ENCODE measurements at regions not wholly inside any gene's neighbourhood (a gene's known extent, or its start where the extent isn't known, plus 50 kb on each side); places are given as distances from the start of the nearest gene placed in this dataset.

- no peak for DNase-seq
- no peaks in the 10 kb centered on the region for H3K36me3 ChIP-seq (ENCODE audit: control insufficient read depth in 1 of 2, insufficient read depth in 2 of 2, low read length in 2 of 2)
- H3K4me3 ChIP-seq (ENCODE audit: low read depth, low read length): no peak overlapping the region
- H2AK5ac ChIP-seq (ENCODE audit: low read length): no peak overlapping the region
- no peaks in the 10 kb centered on the region for H3K79me1 ChIP-seq (ENCODE audit: low read length)
- H2AFZ ChIP-seq (ENCODE audit: insufficient read depth, low read length, poor library complexity): no peak overlapping the region
- H3K4me2 ChIP-seq (ENCODE audit: low read length): no peak overlapping the region
- no peak overlapping the region for H4K91ac ChIP-seq (ENCODE audit: low read depth, low read length)
- no peaks in the 10 kb centered on the region for H3K9me3 ChIP-seq (ENCODE audit: insufficient read depth, low read depth, low read length)
- WGBS (ENCODE audit: extremely low coverage, insufficient coverage, insufficient read length): no CpG with 5 or more reads among the region's 3 CpGs
- H3K4me1 ChIP-seq (ENCODE audit: control insufficient read depth in 1 of 2, insufficient read depth in 2 of 2, low read length in 2 of 2): no peaks in the 10 kb centered on the region
- no peak overlapping the region for H3K18ac ChIP-seq (ENCODE audit: low read length)
- H3K27me3 ChIP-seq (ENCODE audit: insufficient read depth, low read length): no peaks in the 10 kb centered on the region
- H3K4ac ChIP-seq (ENCODE audit: low read depth, low read length): no peak overlapping the region
- no peak overlapping the region for H4K12ac ChIP-seq (ENCODE audit: low read depth, low read length)
- no peak overlapping the region for H3K27ac ChIP-seq (ENCODE audit: low read depth, low read length)
- no peaks in the 10 kb centered on the region for H3K79me2 ChIP-seq (ENCODE audit: control insufficient read depth, insufficient read depth, low read length, poor library complexity)
- H3K9ac ChIP-seq (ENCODE audit: low read length): no peak overlapping the region
- no peak overlapping the region for H2BK120ac ChIP-seq (ENCODE audit: insufficient read depth, low read length, poor library complexity)
- H4K8ac ChIP-seq (ENCODE audit: low read depth, low read length): no peak overlapping the region
- no peak overlapping the region for H3K14ac ChIP-seq (ENCODE audit: low read length)
- H2BK12ac ChIP-seq (ENCODE audit: low read length): no peak overlapping the region
- no peak overlapping the region for H3K23ac ChIP-seq (ENCODE audit: low read length)
- H2BK5ac ChIP-seq (ENCODE audit: low read depth, low read length, poor library complexity): no peak overlapping the region
These were observed 1497.0 kb upstream of the TENM4 start for GRCh38 chr11:80937842-80938241.

GRCh38 chr11:80930038-80930437, 1489.2 kb upstream of the TENM4 start:
- no peaks in the 10 kb centered on the region for H3K36me3 ChIP-seq (ENCODE audit: control insufficient read depth in 1 of 2, insufficient read depth in 2 of 2, low read length in 2 of 2)
- H3K4me2 ChIP-seq (ENCODE audit: low read length): no peak overlapping the region
- no peak overlapping the region for H3K4me3 ChIP-seq (ENCODE audit: low read depth, low read length)
- whole genome bisulfite sequencing (ENCODE audit: extremely low coverage, insufficient coverage, insufficient read length): no CpG with 5 or more reads among the region's 4 CpGs
- H2BK5ac ChIP-seq (ENCODE audit: low read depth, low read length, poor library complexity): no peak overlapping the region
- H3K9me3 ChIP-seq (ENCODE audit: insufficient read depth, low read depth, low read length): no peaks in the 10 kb centered on the region
- H3K4ac ChIP-seq (ENCODE audit: low read depth, low read length): no peak overlapping the region
- H3K79me2 ChIP-seq (ENCODE audit: control insufficient read depth, insufficient read depth, low read length, poor library complexity): no peaks in the 10 kb centered on the region
- H3K9ac ChIP-seq (ENCODE audit: low read length): no peak overlapping the region
- no peak overlapping the region for H2BK120ac ChIP-seq (ENCODE audit: insufficient read depth, low read length, poor library complexity)
- no peak overlapping the region for H3K27ac ChIP-seq (ENCODE audit: low read depth, low read length)
- H3K14ac ChIP-seq (ENCODE audit: low read length): no peak overlapping the region
- no peaks in the 10 kb centered on the region for H3K79me1 ChIP-seq (ENCODE audit: low read length)
- no peak overlapping the region for H4K91ac ChIP-seq (ENCODE audit: low read depth, low read length)
- H2AK5ac ChIP-seq (ENCODE audit: low read length): no peak overlapping the region
- no peak overlapping the region for H3K18ac ChIP-seq (ENCODE audit: low read length)
- no peak overlapping the region for H4K8ac ChIP-seq (ENCODE audit: low read depth, low read length)
- no peak overlapping the region for H2BK12ac ChIP-seq (ENCODE audit: low read length)
- no peaks in the 10 kb centered on the region for H3K4me1 ChIP-seq (ENCODE audit: control insufficient read depth in 1 of 2, insufficient read depth in 2 of 2, low read length in 2 of 2)
- no peaks in the 10 kb centered on the region for H3K27me3 ChIP-seq (ENCODE audit: insufficient read depth, low read length)
- DNase-seq: no peak
- H3K23ac ChIP-seq (ENCODE audit: low read length): no peak overlapping the region
- H4K12ac ChIP-seq (ENCODE audit: low read depth, low read length): no peak overlapping the region
- H2AFZ ChIP-seq (ENCODE audit: insufficient read depth, low read length, poor library complexity): no peak overlapping the region

GRCh38 chr11:80929031-80929805, 1488.4 kb upstream of the TENM4 start:
- no CpG with 5 or more reads among the region's 1 CpG for WGBS (ENCODE audit: extremely low coverage, insufficient coverage, insufficient read length)
- H3K4me3 ChIP-seq (ENCODE audit: low read depth, low read length): no peak overlapping the region
- H3K79me2 ChIP-seq (ENCODE audit: control insufficient read depth, insufficient read depth, low read length, poor library complexity): no peaks in the 10 kb centered on the region
- no peak overlapping the region for H2AFZ ChIP-seq (ENCODE audit: insufficient read depth, low read length, poor library complexity)
- H2BK12ac ChIP-seq (ENCODE audit: low read length): no peak overlapping the region
- no peak overlapping the region for H4K91ac ChIP-seq (ENCODE audit: low read depth, low read length)
- no peaks in the 10 kb centered on the region for H3K9me3 ChIP-seq (ENCODE audit: insufficient read depth, low read depth, low read length)
- H2BK120ac ChIP-seq (ENCODE audit: insufficient read depth, low read length, poor library complexity): no peak overlapping the region
- H3K27me3 ChIP-seq (ENCODE audit: insufficient read depth, low read length): no peaks in the 10 kb centered on the region
- no peak overlapping the region for H3K18ac ChIP-seq (ENCODE audit: low read length)
- no peak overlapping the region for H3K4ac ChIP-seq (ENCODE audit: low read depth, low read length)
- no peak overlapping the region for H3K23ac ChIP-seq (ENCODE audit: low read length)
- no peak overlapping the region for H4K12ac ChIP-seq (ENCODE audit: low read depth, low read length)
- no peaks in the 10 kb centered on the region for H3K79me1 ChIP-seq (ENCODE audit: low read length)
- H3K36me3 ChIP-seq (ENCODE audit: control insufficient read depth in 1 of 2, insufficient read depth in 2 of 2, low read length in 2 of 2): no peaks in the 10 kb centered on the region
- no peak overlapping the region for H3K4me2 ChIP-seq (ENCODE audit: low read length)
- no peak overlapping the region for H3K27ac ChIP-seq (ENCODE audit: low read depth, low read length)
- no peak overlapping the region for H2AK5ac ChIP-seq (ENCODE audit: low read length)
- H3K14ac ChIP-seq (ENCODE audit: low read length): no peak overlapping the region
- H4K8ac ChIP-seq (ENCODE audit: low read depth, low read length): no peak overlapping the region
- H2BK5ac ChIP-seq (ENCODE audit: low read depth, low read length, poor library complexity): no peak overlapping the region
- DNase-seq: no peak
- H3K9ac ChIP-seq (ENCODE audit: low read length): no peak overlapping the region
- no peaks in the 10 kb centered on the region for H3K4me1 ChIP-seq (ENCODE audit: control insufficient read depth in 1 of 2, insufficient read depth in 2 of 2, low read length in 2 of 2)

- Histone ChIP-seq H3K27ac (ENCODE audit: low read depth, low read length) (no peak overlapping the region), H3K23ac (ENCODE audit: low read length) (no peak overlapping the region), H3K79me2 (ENCODE audit: control insufficient read depth, insufficient read depth, low read length, poor library complexity) (no peaks in the 10 kb centered on the region), H4K91ac (ENCODE audit: low read depth, low read length) (no peak overlapping the region), H3K18ac (ENCODE audit: low read length) (no peak overlapping the region), H3K9me3 (ENCODE audit: insufficient read depth, low read depth, low read length) (no peaks in the 10 kb centered on the region), H2AK5ac (ENCODE audit: low read length) (no peak overlapping the region), H3K9ac (ENCODE audit: low read length) (no peak overlapping the region), H4K12ac (ENCODE audit: low read depth, low read length) (no peak overlapping the region), H3K4me2 (ENCODE audit: low read length) (no peak overlapping the region), H3K4me1 (ENCODE audit: control insufficient read depth in 1 of 2, insufficient read depth in 2 of 2, low read length in 2 of 2) (no peaks in the 10 kb centered on the region), H2BK5ac (ENCODE audit: low read depth, low read length, poor library complexity) (no peak overlapping the region), H2AFZ (ENCODE audit: insufficient read depth, low read length, poor library complexity) (no peak overlapping the region), H4K8ac (ENCODE audit: low read depth, low read length) (no peak overlapping the region), H3K36me3 (ENCODE audit: control insufficient read depth in 1 of 2, insufficient read depth in 2 of 2, low read length in 2 of 2) (no peaks in the 10 kb centered on the region), H3K27me3 (ENCODE audit: insufficient read depth, low read length) (no peaks in the 10 kb centered on the region), H3K4ac (ENCODE audit: low read depth, low read length) (no peak overlapping the region), H3K4me3 (ENCODE audit: low read depth, low read length) (no peak overlapping the region), H3K14ac (ENCODE audit: low read length) (no peak overlapping the region), H2BK12ac (ENCODE audit: low read length) (no peak overlapping the region), H3K79me1 (ENCODE audit: low read length) (no peaks in the 10 kb centered on the region), H2BK120ac (ENCODE audit: insufficient read depth, low read length, poor library complexity) (no peak overlapping the region)
- no peak for DNase-seq
- WGBS (ENCODE audit: extremely low coverage, insufficient coverage, insufficient read length): no CpG with 5 or more reads among the region's 5 CpGs
These were observed 1484.5 kb upstream of the TENM4 start for GRCh38 chr11:80925321-80925720.

Data from trophoblast cell (in vitro differentiated cells and primary cell).